ENCODE measurements at regions not wholly inside any gene's neighbourhood (a gene's known extent, or its start where the extent isn't known, plus 50 kb on each side); places are given as distances from the start of the nearest gene placed in this dataset.

Small RNA genes in the stretch of these regions (small RNA-seq; reads per million reads assigned to genes)
- gene B3GNTL1P2, result 0 reads per million in 4 donors

Data from transverse colon (tissue), 4 donors.